HG03045 (cell line): ENCODE measurements at regions not wholly inside any gene's neighbourhood (a gene's known extent, or its start where the extent isn't known, plus 50 kb on each side); places are given as distances from the start of the nearest gene placed in this dataset.
"Not testable (repeated sequence)": the region's sequence is repeated elsewhere in the genome, so short reads cannot be mapped to it uniquely, and the experiment has no call there.

Experiments
- ATAC-seq: cut with Tn5 transposase; IDR thresholded peaks from one replicate; pipeline ENCODE4 v1.9.1; 2021; ENCODE audit warnings: mild to moderate bottlenecking, moderate library complexity; ENCODE audit not compliant: unreplicated experiment

DNA sequence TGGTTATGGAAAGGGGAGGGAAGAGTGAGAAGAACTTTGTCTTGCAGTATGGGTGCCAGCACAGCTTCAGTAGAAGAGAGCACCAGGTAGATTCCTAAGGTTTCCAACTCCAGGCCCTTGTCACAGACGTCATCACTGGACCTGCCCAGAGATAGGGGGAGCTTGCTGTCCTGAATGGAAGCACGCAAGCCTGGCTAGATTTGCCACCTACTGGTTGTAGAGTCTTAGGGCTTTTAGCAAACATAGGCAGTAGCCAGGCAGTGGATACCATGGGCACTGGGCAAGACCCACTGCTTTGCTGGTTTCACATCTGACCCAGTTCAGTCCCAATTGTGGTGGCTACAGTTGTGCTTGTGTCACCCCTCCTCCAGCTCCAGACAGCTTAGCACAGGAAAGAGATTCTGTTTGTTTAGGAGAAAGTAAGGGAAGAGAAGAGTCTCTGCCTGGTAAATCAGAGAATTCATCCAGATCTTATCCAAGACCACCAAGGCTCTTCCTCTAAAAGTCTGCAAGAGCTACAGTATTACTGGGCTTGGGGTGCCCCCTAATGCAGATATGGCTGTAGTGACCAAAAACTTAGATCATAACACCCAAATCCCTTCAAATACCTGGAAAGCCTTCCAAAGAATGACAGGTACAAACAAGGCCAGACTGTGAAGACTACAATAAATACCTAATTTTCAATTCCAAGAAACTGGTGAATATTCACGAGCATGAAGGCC, 158.9 kb downstream of the HINT1 start:
- ATAC-seq, result no peak

DNA sequence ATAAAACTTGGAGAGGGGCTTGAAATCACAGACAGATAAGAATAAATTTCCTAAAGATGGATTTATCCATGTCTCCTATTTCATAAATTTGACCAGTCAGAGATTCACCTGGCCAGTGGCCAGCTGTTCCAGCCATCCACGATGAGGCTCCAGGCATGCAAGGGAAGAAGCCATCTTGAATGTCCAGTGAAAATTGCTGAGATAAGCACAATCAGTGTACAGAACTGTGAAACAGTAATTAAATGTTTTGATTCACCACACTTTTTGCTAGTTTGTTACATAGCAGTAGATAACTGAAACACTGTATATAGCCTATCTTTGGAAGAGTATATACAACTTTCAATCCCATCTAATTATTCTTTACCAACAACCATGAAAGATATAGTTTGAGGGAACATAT, 163.5 kb downstream of the HINT1 start:
- ATAC-seq, result no peak

DNA sequence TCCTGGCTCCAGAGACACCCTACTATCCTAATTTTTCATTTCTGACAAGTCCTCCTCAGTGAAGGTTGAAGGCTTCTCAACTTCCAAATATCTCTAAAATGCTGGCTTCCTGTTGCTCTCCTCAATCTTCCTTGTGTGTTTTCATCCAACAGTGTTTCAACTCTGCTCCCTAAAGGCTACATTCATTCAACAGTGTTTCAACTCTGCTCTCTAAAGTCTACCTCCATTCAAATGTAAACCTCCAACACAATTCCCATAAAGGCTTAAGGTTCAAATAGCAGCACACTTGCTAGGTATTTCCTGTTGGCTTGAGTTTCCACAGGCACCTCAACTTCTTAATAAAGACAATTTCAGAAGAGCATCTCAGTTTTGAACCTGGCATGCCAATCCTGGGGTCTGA, 164.8 kb downstream of the HINT1 start:
- no peak for ATAC-seq

DNA sequence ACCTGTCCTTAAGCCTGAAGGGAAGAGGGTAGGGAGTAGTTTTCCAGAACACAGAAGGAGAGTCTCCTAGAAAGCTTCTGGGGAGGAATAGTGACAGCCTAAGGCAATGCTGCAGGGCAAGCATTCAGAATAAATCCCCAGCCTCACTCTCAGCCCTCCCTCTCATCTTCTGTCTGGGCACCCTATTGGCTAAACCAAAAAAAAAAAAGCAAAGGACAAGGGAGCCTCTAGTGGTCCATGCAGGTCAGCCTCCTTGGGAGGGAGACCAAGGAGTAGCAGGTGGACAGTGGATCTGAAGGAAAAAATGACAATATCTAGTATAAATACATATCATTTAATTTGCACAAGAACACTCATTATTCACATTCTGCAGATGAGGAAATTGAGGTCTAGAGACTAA, 168.3 kb downstream of the HINT1 start:
- not testable (repeated sequence) for ATAC-seq

DNA sequence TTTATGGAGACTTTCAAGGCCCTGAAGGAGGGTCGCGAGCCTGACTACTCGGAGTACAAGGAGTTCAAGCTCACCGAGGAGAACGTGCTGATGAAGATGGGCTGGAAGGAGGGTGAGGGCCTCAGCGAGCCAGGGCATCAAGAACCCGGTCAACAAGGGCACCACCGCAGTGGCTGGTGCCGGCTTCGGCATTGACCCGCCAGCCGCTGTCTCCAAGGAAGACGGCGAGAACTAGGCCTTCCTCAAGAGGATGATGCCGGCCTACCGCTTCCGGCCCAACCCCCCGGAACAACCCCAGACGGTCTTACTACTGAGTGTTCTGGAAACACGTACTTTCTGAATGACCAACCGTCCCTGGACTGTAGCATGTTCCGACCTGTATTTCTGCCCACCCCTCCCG, 169.2 kb downstream of the HINT1 start:
- no peak for ATAC-seq

DNA sequence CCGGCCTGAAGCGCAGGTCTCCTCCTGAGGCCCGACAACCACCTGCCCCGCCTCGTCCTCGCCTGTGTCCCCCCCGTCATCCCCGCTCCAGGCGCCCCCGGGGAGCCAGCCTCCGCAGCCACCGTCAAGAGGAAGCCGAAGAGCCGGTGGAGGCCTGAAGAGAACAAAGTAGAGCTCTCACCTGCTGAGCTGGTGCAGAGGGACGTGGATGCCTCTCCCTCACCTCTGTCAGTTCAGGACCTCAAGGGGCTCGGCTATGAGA, 169.9 kb downstream of the HINT1 start:
- ATAC-seq, result no peak

DNA sequence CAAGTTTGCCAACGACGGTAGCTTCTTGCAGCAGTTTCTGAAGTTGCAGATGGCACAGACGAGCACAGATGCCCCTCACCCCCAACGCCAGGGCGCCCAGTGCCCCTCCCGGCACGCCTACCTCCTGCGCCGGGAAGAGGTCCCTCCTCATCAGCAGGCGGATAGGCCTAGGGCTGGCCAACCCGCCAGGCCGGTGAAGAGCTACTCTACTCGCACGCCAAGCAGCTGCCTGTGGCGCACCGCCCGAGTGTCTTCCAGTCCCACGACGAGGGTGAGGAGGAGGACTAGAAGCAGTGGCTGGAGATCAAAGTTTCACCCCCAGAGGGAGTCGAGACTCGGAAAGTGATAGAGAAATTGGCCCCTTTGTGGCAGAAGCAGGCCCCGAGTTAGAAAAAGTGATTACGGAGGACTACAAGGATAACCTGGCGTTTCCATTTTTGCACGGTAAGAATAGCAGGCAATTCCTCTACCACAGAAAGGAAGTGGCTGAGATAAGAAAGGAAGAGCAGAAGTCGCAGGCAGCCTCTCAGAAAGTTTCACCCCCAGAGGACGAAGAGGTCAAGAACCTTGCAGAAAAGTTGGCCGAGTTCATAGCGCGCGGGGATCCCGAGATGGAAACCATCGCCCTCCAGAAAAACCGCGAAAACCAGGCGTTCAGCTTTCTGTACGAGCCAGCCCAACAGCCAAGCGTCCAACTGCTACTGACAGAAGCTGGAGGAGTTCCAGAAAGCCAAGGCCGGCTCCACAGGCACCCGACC, 170.4 kb downstream of the HINT1 start:
- ATAC-seq, result no peak

DNA sequence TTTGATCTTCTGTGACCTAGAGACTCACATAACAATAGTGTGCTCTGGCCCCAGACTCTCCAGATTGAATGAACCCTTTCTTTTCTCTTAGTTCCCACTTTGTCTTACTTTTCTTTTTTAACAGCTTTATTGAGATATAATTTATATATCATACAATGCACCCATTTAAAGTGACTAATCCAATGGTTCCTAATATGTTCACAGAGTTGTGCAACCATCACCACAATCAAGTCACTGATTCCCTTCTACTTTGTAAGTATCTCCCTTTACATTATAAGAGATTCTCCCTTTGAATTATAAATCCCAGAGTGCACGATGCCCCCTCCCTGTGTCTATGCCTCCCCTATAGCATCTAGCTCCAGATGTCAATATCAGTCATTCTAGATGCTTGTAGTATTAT, 172.4 kb downstream of the HINT1 start:
- no peak for ATAC-seq

DNA sequence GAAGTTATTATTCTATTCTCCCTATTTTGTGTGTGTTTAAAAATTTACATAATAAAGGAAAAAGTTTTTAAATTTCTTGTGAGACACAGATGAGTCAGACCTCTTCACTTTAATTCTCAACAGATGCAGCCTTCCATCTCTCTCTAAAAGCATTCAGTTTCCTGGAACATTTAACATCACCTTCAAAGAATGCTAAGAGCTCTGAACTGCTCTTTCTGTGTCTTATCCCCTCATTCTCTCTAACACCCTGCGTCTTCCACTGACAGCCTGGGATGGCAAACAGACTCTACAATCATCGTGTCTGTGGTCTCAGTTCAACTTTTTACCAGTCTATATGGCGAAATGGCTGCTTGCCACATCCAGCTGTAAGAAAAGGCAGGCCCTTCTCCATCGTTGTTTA, 173.0 kb downstream of the HINT1 start:
- no peak for ATAC-seq

DNA sequence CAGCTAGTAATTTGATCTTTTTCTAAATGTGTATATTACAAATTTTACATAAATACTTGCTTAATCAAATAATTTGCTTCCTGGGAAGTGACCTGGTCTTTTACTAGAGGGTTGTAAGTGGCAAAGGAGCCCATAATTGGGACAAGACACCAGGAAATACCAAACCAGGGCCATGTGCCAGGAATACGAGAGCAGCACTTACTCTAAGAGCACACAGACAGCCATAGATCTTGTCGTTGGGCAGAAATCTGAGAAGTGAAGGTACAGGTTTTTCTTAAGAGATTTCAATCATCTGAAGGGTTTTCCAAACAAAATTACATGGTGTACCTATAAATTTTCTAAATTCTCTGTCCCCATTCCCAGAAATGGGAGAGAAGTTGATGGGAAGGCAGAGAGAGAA, 179.3 kb downstream of the HINT1 start:
- ATAC-seq, result no peak

DNA sequence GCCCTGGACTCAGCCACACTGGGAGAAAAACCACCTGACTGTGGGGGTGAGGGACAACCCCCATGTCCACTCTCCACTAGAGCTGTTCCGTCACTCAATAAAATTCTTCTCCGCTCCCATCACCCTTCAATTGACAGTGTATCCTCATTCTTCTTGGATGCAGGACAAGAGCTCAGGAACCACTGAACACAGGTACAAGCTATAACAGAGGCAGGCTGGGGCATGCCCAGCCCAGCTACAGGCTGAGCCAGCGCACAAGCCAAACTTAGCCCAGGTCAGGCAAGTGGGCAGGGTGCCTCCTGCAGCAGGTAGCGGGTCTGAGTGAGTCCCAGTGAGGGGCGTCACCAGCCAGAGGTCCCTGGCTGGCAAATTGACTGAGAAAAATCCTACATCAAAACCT, 183.4 kb downstream of the HINT1 start:
- no peak for ATAC-seq

DNA sequence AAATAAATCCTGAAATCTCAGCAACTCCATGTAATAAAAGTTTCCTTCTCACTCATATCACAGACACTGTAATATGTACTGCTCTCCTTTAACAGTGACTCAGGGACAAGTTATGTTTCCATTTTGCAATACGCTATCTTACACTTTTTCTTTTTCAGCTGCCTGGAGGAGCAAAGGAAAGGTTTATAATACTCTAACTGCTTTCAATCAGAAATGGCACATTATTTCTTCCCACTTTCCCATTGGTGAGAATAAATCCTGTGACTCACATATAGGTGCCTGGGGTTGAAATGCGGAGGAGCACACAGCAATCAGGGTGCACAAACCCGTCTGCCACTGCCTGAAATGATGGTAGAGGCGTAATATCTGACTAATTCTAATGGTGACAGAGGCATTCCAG, 186.6 kb downstream of the HINT1 start:
- no peak for ATAC-seq

DNA sequence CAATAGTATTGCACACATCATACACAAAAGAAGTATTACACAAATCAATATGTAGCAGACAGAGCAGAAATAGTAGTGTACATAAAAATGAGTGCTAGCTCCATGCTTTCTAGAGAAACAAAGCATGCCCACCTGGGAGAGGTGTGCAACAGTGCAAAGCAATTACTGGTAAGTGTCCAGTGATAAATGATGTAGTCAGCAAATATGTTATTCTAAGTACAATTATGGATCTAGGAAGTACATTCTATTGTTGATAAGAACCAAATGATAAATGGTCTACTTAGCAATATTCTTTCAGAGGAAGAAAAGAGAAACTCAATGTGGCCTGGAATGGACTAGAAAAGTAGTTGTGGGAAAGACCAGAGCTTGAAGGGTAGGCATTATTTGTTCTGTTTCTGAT, 188.6 kb downstream of the HINT1 start:
- no peak for ATAC-seq

DNA sequence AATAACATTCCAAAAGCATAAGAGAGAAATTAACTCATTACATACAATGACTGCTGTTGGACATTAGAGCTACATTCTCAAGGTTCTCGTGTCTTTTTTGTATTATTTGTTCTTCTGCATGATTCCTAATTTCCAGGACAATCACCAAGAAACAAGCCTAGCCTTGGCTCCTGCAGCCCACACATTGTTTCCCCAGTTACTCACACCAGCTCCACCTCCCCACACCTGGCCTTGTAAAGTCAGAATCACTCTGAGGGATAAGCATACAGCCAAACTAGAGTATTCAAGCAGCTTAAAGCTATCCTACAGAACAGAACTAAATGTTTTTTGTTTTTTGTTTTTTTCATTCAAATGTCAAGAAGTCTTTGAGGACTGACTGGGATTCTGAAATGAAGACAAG, 189.2 kb downstream of the HINT1 start:
- no peak for ATAC-seq

DNA sequence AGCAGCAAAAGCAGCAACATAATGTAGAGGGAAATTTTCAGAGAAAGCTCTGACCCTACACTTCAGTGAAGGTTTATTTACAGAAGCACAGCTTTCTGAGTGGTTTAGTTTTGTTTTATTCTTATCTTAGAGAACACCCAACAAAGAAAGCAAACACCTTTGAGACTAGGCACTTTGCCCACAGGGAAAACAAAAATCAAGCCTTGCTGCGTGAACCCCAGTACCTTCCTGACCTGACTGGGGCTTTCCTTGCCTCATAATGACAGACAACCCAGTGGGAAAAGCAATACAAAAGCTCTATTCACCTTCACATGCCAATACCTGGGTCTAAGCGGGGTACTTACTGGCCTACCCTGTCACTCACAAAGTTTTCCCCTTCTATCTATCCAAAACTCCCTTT, 189.8 kb downstream of the HINT1 start:
- ATAC-seq, result no peak

DNA sequence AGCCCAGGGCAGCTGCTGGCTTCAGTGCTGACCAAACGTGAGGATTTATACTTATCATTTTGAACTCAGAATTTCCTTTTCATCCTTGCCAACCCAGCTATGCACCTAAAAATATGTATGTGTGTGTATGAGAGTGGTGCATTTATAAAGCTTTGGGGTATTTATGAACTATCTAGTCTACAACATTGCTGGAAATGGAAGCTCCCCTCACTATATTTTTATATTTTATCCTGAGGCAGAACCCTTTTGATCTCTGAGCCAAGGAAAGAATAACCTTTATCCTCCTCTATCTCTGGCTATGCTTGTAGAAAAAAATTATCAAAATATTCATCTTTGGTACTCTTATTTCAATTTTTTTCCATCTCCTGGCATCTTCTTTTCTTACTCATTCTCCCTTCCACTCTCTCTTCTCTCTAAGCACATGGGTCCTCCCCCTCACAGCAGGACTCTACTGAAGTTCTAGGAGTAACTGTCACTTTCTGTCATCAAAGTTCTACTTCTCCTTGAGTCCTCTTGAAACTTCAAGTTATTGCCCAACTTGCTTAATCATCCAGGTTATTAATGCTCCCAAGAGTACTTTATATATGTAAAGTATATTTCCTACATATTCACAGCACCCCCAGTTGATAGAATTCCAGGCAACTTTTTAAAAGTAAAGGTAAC, 190.9 kb downstream of the HINT1 start:
- no peak for ATAC-seq

DNA sequence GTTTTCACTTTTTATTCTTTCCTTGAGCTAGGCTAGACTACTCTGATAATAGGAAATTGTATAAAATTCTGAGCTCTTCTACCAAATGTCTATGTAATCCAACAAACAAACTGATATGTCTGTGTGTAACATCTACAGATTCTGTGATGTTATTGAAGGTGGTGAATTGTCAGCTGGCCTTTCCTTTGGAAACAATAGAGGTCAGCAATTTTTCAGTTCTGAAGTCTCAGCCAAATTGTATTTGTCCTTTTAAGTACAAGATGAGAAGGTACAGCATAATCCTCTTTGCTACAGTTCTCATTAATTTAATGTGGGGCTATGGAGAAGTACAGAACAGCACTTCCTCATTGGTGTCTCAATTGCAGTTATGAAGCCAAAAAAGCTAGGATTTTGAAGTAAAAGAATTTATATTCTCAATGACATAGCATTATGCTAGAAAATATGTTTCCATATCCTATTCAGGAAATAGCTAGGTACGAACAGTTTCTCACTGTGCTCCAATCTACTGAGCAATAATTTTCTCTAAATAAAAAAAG, 198.0 kb downstream of the HINT1 start:
- no peak for ATAC-seq

DNA sequence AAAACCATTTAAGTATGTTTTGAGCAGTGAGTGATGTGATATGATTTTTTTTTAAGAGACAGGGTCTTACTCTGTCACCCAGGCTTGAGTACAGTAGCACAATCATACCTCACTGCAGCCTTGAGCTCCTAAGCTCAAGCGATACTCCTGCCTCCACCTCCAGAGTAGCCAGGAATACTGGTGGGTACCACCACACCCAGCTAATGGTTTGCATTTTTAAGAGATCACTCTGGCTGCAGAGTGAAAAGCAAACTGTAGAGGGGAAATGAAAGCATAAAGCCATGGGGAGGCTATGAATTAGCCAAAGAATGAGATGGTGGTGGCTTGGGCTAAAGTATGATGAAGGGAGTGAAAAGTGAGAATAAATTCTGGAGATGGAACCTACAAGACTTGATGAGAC, 199.1 kb downstream of the HINT1 start:
- ATAC-seq, result no peak

DNA sequence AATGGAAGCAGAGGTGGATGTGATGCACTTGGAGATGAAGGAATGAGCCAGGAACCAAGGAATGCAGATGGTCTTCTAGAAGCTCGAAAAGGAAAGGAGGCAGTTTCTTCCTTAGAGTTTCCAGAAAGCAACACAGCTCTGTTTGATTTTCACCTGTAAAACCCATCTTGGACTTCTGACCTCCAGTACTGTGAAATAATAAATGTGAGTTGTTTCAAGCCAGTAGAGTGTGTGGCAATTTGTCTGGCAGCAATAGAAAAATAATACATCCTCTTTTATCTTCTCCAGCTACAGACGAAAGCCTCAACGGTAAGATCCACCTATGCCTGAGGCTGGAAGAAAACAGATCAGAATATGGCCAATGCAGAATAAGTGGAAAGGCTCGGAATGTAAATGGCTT, 199.7 kb downstream of the HINT1 start:
- ATAC-seq, result no peak

DNA sequence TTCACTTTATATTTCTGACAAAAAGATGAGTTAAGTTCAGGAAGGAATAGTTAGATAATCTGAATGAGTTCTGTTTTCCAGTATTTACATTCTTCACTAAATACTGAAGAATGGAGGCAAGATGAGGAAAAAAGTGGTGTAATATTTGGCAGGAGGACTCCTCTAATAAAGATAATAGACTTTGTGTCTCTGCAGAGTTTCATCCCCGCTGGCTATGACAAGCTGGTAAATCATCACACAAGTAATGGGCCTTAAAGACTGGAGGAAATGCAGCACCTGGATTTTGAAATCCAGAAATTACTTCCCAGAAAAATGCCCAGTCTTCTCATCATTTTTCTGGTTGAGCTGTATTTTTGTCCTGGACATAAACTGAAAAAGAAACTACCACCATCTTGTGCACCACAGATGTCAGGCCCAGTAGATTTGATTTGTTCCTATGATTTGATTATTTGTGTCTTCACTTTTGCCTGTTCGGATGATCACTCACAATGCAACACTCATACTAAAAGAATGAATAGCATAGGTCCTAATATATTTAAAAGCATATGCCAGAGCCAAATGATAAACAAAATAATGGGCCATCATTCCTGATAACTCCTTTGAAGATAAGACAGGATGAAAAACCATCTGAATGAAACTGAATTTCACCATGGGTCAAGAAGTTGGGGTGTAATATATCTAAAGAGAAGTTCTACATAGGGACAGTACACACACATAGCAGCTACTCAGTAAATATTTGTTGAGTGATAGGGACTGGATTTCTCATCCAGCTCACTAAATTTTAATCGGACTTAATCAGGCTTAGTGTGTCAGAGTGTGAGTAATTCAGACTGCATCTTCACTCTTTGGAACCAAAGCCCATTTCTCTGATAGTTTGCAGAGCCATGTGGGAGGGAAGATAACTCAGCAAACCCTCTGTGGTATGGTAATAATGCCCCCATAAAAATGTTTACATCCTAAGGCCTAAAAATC, 200.5 kb downstream of the HINT1 start:
- ATAC-seq, result no peak

DNA sequence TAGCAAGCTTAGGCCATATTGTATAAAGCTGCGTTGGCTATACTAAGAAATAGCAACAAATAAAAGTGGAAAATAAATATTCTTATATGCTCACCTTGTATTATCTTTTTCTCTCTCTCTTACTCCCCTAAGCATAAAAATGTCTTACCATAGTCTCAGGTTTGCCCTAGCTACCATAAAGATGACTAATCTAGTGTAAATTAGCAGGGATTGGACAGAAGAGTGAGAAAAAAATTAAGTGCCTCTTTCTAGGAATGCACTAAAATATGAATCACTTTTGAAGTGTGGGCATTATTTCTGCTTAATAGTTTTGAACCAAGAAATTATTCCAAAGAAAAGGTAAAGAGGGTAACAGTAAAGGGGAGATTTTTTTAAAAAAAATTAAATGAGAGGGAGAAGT, 201.3 kb downstream of the HINT1 start:
- ATAC-seq, result no peak
